GM12873 (cell line): ENCODE measurements at regions not wholly inside any gene's neighbourhood (a gene's known extent, or its start where the extent isn't known, plus 50 kb on each side); places are given as distances from the start of the nearest gene placed in this dataset.

ENCODE experiments used
- TF ChIP-seq, protein P1 (sequence below): IDR thresholded peaks from 2 replicates; pipeline ENCODE4 v1.5.1; 2012; ENCODE audit warnings: low read depth, mild to moderate bottlenecking, moderate library complexity, low read length, control low read depth; ENCODE audit not compliant: insufficient read depth; ENCODE audit errors: missing control alignments

- TF ChIP-seq, protein P1, sequence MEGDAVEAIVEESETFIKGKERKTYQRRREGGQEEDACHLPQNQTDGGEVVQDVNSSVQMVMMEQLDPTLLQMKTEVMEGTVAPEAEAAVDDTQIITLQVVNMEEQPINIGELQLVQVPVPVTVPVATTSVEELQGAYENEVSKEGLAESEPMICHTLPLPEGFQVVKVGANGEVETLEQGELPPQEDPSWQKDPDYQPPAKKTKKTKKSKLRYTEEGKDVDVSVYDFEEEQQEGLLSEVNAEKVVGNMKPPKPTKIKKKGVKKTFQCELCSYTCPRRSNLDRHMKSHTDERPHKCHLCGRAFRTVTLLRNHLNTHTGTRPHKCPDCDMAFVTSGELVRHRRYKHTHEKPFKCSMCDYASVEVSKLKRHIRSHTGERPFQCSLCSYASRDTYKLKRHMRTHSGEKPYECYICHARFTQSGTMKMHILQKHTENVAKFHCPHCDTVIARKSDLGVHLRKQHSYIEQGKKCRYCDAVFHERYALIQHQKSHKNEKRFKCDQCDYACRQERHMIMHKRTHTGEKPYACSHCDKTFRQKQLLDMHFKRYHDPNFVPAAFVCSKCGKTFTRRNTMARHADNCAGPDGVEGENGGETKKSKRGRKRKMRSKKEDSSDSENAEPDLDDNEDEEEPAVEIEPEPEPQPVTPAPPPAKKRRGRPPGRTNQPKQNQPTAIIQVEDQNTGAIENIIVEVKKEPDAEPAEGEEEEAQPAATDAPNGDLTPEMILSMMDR: no peak
Observed at GRCh38 chr6:139687055-139687454, 312.6 kb upstream of the CITED2 start.

DNA sequence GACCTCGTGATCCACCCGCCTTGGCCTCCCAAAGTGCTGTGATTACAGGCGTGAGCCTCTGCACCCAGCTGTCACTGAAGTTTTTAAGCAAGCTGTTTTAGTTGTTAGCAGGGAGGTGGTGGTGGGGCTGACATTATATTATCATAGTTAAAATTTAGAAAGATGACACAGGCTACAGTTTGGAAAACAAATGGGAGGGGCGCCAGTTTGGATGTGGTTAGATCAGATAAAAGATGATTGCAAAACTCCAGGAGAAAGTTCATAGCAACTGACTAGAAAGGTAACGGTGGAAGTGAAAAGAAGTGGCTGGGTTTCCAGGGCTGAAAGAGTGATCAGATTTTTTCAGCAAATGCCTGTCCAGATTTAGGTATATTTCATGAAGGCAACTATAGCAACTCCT lies 311.9 kb upstream of the CITED2 start:
- TF ChIP-seq, protein P1: no peak

DNA sequence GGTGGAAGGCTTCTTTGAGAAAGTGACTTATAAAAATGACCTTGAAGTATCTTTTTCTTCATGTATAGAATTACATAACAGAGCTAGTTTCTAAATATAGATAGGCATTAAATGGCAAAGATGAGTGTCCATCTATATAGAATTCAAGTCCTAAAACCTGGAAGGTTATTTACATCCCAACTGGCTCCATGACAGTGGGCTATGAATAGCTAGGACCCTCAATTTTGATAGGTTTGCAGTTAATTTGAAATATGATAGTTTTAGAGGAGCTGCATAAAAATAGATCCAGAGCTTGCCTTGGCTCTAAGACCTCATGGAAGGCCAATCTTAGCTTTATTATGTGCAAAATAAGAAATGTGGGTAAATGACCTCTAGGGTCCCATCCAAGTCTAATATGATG lies 310.6 kb upstream of the CITED2 start:
- TF ChIP-seq, protein P1: no peak

- TF ChIP-seq, protein P1: no peak
Observed at GRCh38 chr6:139680819-139681218, 306.4 kb upstream of the CITED2 start.

DNA sequence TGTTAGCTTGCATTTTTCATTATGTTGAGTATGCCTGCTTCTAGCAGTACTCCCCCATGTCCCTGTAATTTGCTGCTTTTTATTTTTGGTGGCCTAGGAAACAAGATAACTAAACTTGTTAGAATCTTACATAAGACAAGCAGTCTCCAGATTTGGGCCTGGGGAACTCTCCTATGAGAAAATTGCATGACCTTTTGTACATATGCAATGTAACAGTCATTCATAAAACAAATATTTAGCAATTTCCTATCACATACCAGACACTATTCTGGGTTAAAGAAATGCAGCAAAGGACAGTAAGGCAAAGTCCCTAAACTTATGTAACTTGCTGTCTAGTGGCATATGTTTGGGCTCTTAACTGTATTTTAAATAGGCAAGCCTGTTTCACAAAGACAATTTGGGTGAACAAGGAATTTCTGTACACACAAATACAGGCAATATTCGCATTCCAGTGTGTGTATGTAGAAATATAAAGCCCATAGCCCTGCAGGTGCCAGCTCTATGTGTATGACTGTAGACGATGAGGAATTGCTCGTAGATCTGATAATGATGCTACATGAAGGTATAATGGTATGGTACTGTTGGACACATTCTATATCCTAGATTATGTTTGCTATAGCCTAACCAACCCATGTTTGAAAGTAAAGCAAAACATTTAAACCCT lies 305.2 kb upstream of the CITED2 start:
- TF ChIP-seq, protein P1: no peak

DNA sequence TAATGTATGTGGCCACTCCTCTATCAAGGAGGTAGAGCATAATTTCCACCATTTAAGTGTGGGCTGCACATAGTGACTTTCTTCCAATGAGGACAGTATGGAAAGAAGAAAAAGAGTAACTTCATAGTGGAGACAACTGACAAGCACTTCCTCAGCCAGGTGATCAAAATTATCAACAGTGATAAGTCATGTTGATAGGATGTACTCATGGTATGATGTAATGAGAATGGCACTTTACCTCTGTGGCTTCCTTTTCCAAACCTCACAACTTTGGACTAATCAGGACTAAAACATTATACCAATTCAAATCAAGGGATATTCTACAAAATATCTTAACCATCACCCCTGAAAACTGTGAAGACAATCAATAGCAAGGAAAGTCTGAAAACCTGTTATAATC lies 302.3 kb upstream of the CITED2 start:
- TF ChIP-seq, protein P1: no peak

- TF ChIP-seq, protein P1: no peak
Observed at GRCh38 chr6:139666284-139666683, 291.8 kb upstream of the CITED2 start.

- TF ChIP-seq, protein P1: no peak
Observed at GRCh38 chr6:139663996-139664395, 289.5 kb upstream of the CITED2 start.
